HK-2 (cell line): ENCODE measurements at regions not wholly inside any gene's neighbourhood (a gene's known extent, or its start where the extent isn't known, plus 50 kb on each side); places are given as distances from the start of the nearest gene placed in this dataset.
A peak's percentile ranks its signal among the peaks of the same experiment; 100 is the strongest.

Source experiments
- DNase-seq: peaks from one replicate; pipeline ENCODE4 v3.0.0-alpha.2; 2018; ENCODE audit not compliant: unreplicated experiment

DNA sequence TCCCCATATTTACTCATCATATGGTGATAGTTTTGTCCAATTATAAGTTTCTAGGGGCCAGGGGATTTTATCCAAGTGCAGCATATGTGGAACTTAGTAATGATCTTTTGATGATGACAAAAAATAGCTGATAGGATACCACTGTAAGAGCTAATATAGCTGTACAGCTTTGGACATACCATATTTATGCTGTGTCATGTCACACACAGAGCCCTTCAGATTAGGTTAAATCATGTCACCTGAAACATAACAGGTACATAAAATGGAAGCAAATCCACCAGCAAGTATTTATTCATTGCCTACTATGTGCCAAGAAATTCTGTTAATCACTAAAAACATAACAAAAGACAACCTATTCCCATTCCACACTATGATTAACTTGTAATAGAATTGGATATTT is 82.8 kb upstream of the IPO9 start:
- DNase-seq, result no peak

DNA sequence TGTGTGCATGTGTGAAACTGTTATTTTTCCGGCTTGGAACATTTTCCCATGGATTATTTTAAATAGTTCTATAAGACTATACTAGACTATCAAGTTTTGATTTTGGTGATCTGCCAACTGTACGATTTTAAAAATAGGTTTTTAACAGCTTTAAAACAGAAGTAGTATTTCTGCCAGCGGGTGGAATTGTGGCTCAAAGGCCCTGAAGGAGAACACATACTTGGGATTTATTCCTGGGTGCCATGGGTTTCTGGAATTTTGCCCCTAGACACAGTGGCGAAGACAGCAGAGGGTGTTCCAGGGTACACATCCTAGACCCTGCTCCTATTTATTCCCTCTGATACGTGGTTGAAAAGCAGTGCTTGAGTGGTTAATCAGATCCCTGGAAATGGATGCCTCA is 81.7 kb upstream of the IPO9 start:
- DNase-seq, result no peak

DNA sequence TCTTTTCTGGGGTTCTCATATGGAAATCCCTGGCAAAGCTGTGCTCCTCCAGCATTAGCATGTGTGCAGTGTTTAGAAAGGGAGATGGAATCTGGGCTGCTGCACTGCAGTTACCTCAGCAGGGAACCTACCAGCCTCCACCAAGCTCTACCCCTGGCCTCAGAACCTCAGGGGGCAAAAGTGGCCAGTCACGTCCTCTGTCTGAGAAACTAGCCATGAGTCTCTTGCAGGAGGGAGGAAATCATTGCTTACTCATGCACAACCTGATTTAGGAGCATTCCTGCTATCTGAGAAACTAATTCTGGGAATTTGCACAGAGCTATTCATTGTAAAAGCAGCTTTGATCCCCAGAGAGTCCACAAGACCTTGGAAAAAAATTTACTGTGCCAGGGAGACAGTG is 80.6 kb upstream of the IPO9 start:
- peak; percentile 61 for DNase-seq

DNA sequence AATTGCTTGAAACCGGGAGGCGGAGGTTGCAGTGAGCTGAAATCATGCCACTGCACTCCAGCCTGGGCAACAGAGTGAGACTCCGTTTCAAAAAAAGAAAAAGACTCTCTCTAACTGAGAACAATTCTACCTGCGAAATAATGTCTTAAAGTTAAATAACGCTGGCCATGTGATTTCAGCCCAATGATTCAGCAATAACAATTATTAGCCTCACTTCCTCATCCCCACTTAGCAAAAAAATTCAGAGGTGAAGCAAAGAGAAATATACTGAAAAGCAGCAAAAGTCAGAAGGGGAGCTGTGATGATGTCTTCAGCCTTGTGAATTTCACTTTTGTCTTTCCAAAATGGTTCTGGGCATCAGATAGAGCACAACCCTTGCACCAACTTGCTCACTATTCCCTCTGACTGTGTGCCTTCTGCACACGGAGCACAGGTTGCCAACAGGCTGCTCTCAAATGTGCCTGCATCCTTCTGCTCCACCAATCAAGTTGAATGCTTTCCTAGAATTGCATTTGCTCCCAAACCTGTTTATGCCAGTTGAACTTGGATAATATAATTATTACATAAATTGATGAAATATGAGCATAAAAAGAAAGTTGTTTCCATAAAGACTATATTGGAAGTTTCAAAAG is 79.8 kb upstream of the IPO9 start:
- no peak for DNase-seq

DNA sequence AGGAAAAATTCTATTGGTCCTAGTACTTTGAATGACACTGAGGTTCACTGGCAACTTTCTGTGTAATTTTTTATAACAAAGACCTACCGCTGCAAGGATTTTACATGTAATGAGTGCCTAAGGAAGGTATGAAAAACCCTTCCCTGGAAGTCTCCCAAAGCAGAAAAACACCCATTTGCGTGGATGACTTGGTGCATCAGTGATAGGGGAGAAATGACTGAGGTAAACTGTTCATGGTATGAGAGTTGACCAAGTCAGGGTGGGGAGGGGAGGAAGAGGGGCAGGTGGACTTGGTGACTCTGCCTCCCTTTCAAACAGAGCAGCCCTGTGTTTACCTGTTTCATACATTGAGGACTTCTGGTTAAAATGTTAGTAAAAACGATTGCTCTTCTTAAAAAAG is 78.8 kb upstream of the IPO9 start:
- no peak for DNase-seq

DNA sequence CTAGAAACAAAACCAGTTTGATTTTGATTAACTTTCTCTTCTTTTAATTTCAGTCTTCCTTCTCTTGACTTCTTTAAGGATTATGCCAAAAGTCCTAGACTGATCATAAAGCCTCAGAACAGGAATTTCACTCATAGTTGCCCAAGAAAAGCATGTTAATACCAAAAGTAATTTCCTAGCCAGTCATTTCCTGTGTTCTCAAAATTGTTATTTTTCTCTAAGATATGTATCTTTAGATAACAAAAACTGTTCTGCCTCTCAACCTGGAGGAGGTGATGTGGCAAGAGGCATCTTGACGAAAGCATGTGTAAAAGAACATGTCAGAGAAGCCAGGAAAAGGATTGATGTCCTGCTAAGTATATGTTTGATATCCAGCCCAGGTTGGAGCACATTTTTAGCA is 78.0 kb upstream of the IPO9 start:
- DNase-seq, result no peak

DNA sequence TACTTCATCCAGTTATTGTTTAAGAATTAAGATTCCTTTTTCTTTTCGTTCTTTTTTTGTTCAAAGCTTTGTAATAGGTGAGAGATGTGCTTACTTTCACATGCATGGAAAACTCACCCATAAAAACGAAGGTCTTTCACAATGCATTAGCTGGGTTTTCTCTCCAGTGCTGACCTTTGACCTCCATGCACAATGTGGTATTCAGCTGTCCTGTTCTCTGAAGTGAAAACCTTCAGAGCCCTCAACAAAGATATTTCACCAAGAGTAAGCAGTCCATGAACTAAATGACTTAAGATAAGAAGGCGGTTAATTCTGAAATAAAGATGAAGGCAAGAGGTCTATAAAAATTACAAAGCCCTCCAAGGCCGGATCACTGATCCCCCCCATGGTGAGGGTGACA is 77.1 kb upstream of the IPO9 start:
- no peak for DNase-seq

DNA sequence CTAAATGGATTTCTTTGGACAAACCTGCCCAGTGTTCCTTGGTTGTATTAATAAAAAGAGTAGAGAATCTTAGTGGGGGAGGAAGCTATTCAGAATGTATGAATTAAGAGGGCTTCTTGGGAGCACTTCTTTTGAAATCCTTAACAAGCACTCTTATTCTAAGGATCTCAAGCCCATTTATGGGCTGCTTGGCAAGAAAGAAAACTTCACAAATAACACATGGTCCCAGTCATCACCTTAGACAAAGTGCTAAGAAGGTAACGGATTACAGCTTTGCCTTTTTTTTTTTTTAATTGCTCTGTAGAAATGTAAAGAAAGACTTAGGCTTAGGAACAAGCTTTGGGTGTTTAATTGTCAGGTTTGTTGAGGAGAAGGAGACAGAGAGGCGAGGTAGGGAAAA is 76.6 kb upstream of the IPO9 start:
- no peak for DNase-seq

DNA sequence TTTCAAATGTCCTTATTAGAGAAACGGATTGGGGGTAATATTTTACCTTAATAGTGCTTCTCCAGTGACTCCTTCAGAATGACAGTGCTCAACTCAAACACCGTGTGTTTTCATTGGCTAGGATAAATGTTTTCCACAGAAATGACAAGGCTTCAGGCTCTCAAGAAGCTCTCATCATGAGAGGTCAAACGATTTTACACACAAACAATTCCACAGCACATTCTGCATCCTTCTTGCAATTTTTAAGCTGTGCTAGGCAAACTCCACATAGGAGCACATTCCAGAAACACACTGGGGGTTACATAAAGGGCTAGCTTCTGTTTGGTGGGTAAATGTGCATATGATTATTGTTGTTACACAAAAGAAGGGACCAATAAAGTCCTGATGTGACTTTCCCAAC is 75.5 kb upstream of the IPO9 start:
- DNase-seq, result no peak

DNA sequence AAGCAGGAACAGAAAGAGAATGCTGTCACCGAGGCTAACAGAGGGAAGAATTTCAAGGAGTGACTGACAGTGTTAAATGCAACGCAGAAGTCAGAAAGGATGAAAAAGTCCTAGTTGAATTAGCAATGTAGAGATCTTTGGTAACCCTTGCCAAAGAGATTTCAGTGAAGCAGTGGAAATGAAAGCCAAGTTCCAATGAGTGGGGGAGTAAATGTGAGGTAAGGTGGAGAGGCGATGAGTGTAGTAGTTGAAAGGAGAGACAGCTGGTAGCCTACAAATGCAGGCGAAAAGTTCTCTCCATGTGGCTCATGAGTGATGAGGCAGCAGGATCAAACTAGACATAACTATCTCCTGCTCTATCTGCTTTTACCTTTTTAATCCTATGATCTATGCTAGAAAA is 74.6 kb upstream of the IPO9 start:
- DNase-seq, result no peak

DNA sequence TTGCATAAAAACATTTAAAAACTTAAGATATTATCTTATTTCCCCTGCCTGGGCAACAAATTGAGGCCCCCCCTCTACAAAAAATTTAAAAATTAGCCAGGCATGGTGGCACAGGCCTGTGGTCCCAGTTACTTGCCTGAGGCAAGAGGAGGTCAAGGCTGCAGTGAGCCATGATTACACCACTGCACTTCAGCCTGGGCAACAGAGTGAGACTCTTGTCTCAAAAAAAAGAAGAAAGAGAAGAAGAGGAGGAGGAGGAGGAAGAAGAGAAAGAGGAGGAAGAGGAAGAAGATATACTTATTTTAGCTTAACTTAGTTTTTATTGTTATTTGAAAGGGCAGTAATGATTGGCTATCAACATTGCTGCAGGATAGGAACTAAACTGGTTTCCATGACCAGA is 73.8 kb upstream of the IPO9 start:
- no peak for DNase-seq

DNA sequence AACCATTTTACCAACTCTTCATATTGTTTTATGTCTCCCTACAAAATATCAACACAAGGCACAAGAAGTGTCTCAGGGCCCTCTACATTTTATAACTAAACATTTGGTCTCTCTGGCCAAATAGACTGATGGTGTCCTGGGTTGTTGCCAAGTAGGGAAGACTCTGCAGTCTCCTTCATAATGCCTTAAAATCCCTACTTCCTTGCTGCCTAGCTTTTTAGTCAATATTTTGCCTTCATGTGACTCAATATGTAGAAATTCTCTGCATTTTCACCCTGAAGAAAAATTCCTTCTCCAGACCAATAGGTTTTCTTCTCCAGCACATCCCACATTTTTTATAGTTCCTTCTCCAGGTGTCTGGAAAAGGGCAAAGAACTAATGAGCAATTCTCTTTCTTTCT is 72.6 kb upstream of the IPO9 start:
- no peak for DNase-seq

DNA sequence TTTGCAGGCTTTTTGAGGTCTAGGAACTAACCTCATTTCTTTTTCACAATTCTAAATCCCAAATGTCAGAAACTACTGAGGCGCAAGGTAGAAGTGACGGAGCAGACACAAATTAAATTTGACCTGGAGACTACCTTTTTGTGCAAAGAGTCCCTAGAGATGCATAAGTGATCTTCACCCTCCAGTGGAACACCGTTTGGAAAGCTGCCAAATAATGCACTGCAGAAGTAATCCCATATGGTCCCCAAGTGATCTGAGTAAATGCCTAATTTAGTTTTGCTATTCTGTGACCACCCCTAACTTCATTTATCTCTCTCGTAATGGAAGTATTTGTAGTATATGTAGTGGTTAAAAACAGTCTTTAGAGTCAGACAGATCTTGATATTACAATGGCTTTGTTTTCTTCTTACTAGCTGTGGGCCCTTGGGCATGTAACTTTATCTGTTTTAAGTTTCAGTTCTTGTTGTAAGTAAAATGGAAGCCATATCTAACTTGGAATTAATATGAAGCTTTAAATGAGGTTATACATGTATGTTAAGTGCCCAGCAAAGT is 70.4 kb upstream of the IPO9 start:
- no peak for DNase-seq

DNA sequence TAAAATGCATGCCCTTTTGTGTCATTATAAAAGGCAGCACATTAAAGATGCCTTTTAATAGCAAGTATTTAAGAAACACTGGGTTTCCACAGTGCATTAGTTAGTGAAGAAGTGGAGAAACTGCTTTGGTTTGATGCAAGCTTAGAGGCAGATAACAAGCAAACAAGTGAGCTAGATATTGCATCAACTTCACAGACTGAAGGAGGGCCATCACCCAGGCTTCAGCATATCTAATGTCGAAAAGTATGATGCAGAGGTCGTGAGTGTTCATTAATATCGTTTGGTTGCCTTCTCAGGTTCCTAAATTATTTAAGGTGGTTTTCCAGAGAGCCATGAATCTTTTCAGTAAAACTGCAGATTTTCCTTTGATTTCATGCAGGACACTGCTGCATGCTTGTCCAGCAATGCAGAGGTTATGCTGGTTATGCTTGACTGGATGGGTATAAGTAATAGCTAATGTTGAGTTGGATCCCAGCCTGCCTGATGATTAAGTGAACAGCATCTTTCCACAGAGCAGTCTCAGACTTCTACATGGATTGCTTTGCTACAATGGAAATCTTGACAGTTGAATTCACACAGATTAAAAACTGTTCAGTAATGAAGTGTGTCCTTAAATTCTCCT is 69.7 kb upstream of the IPO9 start:
- DNase-seq, result peak; percentile 18

DNA sequence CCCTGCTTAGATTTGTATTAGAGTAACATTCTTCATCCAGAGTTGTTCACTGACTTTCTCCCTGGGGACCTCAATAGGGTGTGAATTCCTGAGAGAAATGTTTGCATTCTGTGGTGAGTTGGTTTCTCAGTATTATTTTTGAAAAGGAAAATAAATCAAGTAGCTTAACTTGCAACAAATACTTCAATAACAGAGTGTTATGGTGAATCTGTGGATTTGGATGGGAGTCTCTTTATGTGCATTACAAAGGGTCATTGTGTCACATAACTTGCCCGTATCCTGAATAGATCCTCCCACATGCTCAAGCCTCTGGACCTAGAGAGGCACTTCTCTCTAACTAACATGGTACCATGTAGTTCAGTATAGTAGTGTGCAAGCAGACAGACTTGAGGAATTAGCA is 68.4 kb upstream of the IPO9 start:
- DNase-seq, result no peak

DNA sequence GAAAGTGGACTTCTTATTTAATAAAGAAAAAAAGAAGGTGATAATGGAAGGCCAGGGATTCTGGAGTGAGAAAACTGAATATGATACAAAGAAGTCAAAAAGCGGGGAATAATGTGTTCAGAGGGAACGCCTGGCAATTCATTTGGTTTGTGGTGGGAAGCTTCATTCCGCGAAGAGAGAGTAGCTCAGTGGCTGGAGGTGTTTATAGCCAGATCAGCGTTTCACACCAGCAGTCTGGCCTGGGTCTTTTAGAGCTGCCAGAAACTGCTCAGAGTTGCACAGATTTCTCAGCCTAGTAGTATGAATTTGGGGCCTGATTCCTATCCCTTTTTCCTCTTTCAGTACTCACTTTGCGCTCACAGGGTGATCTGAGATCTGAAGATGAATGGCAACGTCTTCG is 67.8 kb upstream of the IPO9 start:
- DNase-seq, result no peak

DNA sequence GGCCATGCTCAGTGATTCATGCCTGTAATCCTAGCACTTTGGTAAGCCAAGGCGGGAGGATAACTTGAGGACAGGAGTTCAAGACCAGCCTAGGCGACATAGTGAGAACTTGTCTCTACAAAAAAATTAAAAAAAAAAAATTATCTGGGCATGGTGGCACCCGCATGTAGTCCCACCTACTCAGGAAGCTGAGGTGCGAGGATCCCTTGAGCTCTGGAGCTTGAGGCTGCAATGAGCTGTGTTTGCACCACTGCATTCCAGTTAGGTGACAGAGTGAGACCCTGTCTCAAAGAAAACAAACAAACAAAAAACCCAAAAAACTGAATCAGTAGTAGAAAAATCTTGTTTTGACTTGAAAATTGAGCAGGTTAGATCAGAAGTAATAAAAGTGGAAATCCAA is 67.1 kb upstream of the IPO9 start:
- DNase-seq, result no peak

DNA sequence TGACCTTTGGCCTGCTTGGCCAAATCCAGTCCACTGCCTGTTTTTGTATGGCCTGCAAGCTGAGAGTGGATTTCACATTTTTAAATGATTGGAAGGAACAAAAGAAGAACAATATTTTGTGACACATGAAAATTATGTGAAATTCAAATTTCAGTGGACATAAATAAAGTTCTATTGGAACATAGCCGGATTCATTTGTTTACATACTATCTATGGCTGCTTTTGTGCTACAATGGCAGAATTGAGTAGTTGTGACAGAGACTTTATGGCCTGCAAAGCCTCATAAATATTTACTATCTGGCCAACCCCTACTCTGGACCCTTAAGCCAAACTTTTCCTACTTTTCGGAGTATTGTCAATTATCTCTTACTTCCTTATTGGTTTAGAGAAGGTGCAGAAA is 66.6 kb upstream of the IPO9 start:
- DNase-seq, result no peak

DNA sequence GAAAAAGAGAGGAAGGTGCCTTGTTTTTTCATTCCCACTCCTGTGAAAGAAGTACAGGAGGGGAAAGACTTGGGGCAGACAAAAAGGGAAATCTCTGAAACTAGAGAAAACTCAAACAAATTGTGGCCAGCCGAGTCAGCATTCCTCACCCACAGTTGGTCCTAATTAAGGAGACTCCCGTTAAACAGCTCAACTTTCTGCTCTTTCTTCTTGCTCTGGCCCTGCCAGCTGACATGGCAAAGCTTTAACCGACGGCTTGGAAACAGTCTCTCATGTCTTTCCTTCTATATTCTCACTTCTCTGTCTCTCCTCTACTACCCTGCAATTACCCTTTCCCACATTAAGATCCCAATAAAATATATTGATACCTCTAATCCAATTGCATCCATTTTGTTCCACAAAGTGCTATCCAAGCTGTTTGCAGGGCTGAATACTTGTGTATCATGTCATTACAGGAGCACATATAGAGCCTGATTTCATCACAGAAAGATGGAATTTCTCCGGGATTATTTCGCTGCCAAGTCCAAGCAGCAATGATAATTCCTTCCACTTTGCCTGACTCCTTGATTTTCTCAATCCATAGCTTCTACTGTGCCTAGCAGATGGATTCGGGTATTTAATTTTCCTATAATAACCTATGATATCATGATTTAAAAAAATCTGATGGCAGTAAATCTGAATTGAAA is 65.4 kb upstream of the IPO9 start:
- DNase-seq, result no peak

DNA sequence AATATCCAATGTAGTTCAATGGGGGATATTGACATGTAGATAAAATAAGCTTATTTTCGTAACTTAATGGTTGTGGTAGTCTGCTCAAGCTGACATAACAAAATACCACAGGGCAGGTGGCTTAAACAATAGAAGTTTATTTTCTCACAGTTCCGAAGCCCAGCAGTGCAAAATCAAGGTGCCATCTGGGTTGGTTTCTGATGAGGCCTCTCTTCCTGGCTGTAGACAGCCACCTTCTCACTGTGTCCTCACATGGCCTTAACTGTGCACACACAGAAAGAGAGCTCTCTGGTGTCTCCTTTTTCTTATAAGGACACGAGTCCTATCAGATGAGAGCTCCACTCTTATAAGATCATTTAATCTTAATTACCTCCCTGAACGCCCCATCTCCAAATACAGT is 64.8 kb upstream of the IPO9 start:
- DNase-seq, result no peak

DNA sequence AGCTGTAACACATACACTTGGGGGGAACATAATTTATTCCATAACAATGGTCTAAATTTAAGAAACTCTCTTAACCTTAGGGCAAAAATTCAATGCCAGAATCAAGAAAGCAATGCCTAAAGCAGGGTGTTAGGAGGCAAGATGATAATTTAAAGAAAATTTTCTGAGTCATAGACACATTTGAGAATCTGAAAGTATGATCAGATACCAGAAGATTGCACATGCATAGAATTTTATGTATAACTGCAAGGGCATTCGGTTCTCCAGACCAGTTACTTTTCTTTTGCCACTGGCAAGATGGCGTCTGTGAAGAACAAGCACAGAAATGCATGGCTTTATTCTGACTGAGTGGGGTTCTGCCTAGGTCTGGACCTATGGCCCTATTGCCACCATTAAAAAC is 64.4 kb upstream of the IPO9 start:
- no peak for DNase-seq

DNA sequence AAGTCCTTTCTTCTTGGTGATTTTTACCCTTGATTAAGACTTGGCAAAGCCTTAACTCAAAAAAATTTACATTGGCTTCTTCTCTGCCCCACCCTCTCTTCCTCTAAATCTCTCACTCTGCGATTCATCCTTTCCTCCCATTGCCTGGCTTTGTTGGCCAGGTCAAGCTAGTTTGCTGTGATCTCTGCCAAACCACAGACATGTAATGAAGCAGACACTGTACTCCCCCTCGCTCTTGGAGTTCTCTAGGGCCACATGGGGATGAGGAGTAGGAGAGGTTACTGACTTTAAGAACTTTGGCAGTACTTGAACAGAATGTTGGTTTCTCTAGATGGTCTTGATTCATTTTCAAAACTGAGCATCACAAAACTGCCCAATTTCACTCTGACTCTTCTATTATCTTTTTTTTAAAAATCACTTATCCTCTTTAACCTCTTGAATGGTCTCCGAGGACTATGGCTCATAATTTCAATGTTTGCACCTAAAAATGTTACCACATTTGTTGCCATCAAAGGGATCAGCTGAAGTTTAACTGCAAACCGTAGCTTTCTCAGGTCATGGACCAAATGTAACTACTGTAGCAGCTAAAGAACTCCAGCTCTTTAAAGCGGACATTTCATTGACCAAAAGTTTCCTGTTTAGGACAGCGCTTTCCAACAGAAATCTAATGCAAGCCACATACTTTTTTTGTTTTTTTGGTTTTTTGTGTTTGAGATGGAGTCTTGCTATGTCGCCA is 62.7 kb upstream of the IPO9 start:
- DNase-seq, result peak; percentile 43

DNA sequence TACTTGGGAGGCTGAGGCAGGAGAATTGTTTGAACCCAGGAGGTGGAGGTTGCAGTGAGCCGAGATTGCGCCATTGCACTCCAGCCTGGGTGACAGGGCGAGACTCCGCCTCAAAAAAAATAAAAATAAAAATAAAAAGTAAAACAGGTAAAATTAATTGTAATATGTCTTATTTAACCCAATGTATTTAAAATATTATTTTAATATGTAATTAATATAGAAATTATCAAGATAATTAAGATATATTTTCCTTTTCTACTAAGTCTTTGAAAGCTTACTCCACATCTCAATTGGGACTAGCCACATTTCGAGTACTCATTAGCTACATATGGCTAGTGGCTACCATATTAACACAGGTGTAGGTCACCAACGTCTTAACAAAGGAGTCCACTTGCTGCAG is 61.6 kb upstream of the IPO9 start:
- no peak for DNase-seq
